Heart left ventricle (tissue), 13 donors: ENCODE measurements at regions not wholly inside any gene's neighbourhood (a gene's known extent, or its start where the extent isn't known, plus 50 kb on each side); places are given as distances from the start of the nearest gene placed in this dataset.
"Not testable (repeated sequence)": the region's sequence is repeated elsewhere in the genome, so short reads cannot be mapped to it uniquely, and the experiment has no call there.

Experiments used
- CTCF ChIP-seq, 12 donors: fragments of 200-600 bp; sonication (generic) in 4 of 12; IDR thresholded peaks; one replicate each; pipeline versions ENCODE4 v1.5.0 to v1.8.0; 2018 to 2022; ENCODE audit warnings: antibody characterized with exemption in 12 of 12, mild to moderate bottlenecking in 5 of 12
- POLR2A ChIP-seq, 2 donors: fragments of 450-650 bp; IDR thresholded peaks; one replicate each; pipeline ENCODE4 v1.6.1; 2017; ENCODE audit warnings: antibody characterized with exemption in 2 of 2, mild to moderate bottlenecking in 2 of 2, moderate library complexity in 2 of 2
- donor health status: ischemic (EF 13 %, LVEDD 7.1; RV severe dilation, severe dysfunction).
- donor health status: DM: no; HTN: yes; CAD: no.
- donor health status: DM: no; HTN: no; CAD: no.
- donor health status: ischemic (EF 25% LVEDD 6.9; RV normal size, moderate dysfunction).
- donor health status: ischemic (EF 25% LVEDD 5.7; RV mildly dilated, moderate dysfunction).
- donor health status: ischemic (EF 35%, LVEDD 5.7; RV mildly dilated, moderate dysfunction).
- donor health status: nonischemic (EF 11% LVEDD 7.7; RV severe dilation, severe dysfunction).
- donor health status: DM: yes; HTN: yes; CAD: no.
- donor health status: PGD.
- donor health status: ischemic (EF 29% LVEDD 5.4; RV normal size, mild dysfunction).
- donor health status: nonischemic (EF 23%, LVEDD 6.1; RV moderate dilation, normal function).

GRCh38 chr9:39005736-39006135 is 282.2 kb downstream of the CNTNAP3 start:
- not testable (repeated sequence) for TF ChIP-seq POLR2A, CTCF (IDR thresholded peaks at IDR 0.05)
